MM.1S (cell line): ENCODE measurements at regions not wholly inside any gene's neighbourhood (a gene's known extent, or its start where the extent isn't known, plus 50 kb on each side); places are given as distances from the start of the nearest gene placed in this dataset.

Source experiments
- DNase-seq: peaks from one replicate; pipeline ENCODE4 v3.0.0-alpha.2; 2015
- H2AFZ ChIP-seq: fragments of 300-600 bp; sonication (generic); 2 replicates; pipeline ENCODE4 v1.6.0; 2016; ENCODE audit warnings: antibody characterized with exemption, low read length
- H3F3A ChIP-seq: fragments of 300-600 bp; sonication (generic); 2 replicates; pipeline ENCODE4 v1.6.1; 2016; ENCODE audit warnings: mild to moderate bottlenecking, antibody characterized with exemption, low read length, moderate library complexity, mixed read lengths; ENCODE audit not compliant: insufficient read depth
- H3K27ac ChIP-seq: fragments of 300-600 bp; sonication (generic); 2 replicates; pipeline ENCODE4 v1.5.1; 2016; ENCODE audit warnings: mild to moderate bottlenecking, low read length
- H3K27me3 ChIP-seq: fragments of 300-600 bp; sonication (generic); replicated peaks from 2 replicates; pipeline ENCODE4 v1.6.0; 2016; ENCODE audit warnings: low read length; ENCODE audit not compliant: insufficient read depth
- H3K36me3 ChIP-seq: fragments of 300-600 bp; sonication (generic); replicated peaks from 2 replicates; pipeline ENCODE4 v1.6.1; 2016; ENCODE audit warnings: mild to moderate bottlenecking, low read length, mixed read lengths; ENCODE audit not compliant: insufficient read depth
- H3K4me1 ChIP-seq: fragments of 300-600 bp; sonication (generic); 2 replicates; pipeline ENCODE4 v1.6.1; 2016; ENCODE audit warnings: low read length, mixed read lengths
- H3K4me2 ChIP-seq: fragments of 300-600 bp; sonication (generic); 2 replicates; pipeline ENCODE4 v1.6.0; 2016; ENCODE audit warnings: low read depth, low read length
- H3K4me3 ChIP-seq: fragments of 300-600 bp; sonication (generic); 2 replicates; pipeline ENCODE4 v1.5.1; 2016; ENCODE audit warnings: low read length, mixed read lengths
- H3K79me2 ChIP-seq: fragments of 300-600 bp; sonication (generic); 2 replicates; pipeline ENCODE4 v1.6.1; 2016; ENCODE audit warnings: mixed run types, low read length, mixed read lengths
- H3K9ac ChIP-seq: fragments of 300-600 bp; sonication (generic); 2 replicates; pipeline ENCODE4 v1.6.1; 2016; ENCODE audit warnings: low read length, mixed read lengths
- H3K9me2 ChIP-seq: fragments of 300-600 bp; sonication (generic); replicated peaks from 2 replicates; pipeline ENCODE4 v1.6.1; 2016; ENCODE audit warnings: mild to moderate bottlenecking, low read length, mixed read lengths; ENCODE audit not compliant: insufficient read depth
- H3K9me3 ChIP-seq: fragments of 300-600 bp; sonication (generic); replicated peaks from 2 replicates; pipeline ENCODE4 v1.6.1; 2016; ENCODE audit warnings: mild to moderate bottlenecking, low read length, mixed read lengths; ENCODE audit not compliant: insufficient read depth
- H4K20me1 ChIP-seq: fragments of 300-600 bp; sonication (generic); 2 replicates; pipeline ENCODE4 v1.6.1; 2016; ENCODE audit warnings: mild to moderate bottlenecking, low read length, moderate library complexity, mixed read lengths; ENCODE audit not compliant: insufficient read depth
- EZH2 ChIP-seq: fragments of 300-600 bp; sonication (generic); optimal IDR thresholded peaks from 2 replicates; pipeline ENCODE3; 2017; ENCODE audit warnings: low read depth, mild to moderate bottlenecking, antibody characterized with exemption, low read length, mixed read lengths
- EZH2phosphoT487 ChIP-seq: fragments of 300-600 bp; sonication (generic); IDR thresholded peaks from 2 replicates; pipeline ENCODE4 v1.6.1; 2018; ENCODE audit warnings: antibody characterized with exemption, low read length
- TF ChIP-seq, protein P1 (sequence below): fragments of 300-600 bp; sonication (generic); IDR thresholded peaks from 2 replicates; pipeline ENCODE4 v1.5.1; 2016; ENCODE audit warnings: antibody characterized with exemption, low read length, mixed read lengths

DNA sequence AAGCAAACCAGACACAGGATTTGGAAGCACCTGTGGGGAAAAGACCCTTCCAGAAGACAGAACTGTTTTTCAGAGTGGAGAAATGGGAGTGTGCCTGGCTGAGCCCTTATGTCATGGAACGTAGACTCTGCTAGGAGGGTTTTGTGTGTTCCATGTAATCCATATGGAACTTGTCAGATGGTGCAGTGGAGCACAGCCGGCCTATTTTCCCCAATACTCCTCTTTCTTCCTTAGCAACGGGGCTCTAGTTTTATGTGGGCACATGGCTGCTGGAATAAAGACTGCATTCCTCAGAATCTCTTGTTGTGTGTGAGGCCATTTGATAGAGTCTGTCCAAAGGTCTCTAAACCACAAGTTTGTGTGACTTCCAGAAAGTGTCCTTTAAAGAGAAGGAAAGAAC lies 284.0 kb downstream of the DRD1 start:
- no peak overlapping the region for H3K27ac ChIP-seq
- no peak overlapping the region for H2AFZ ChIP-seq
- H3K27me3 ChIP-seq, result no peaks in the 10 kb centered on the region
- H3K36me3 ChIP-seq, result no peaks in the 10 kb centered on the region
- no peak overlapping the region for H3K4me2 ChIP-seq
- no peaks in the 10 kb centered on the region for H3K9me2 ChIP-seq
- H3K9me3 ChIP-seq, result no peaks in the 10 kb centered on the region
- no peaks in the 10 kb centered on the region for H3F3A ChIP-seq
- no peak overlapping the region for H3K4me3 ChIP-seq
- DNase-seq, result no peak
- H3K4me1 ChIP-seq, result no peaks in the 10 kb centered on the region
- no peaks in the 10 kb centered on the region for H4K20me1 ChIP-seq
- TF ChIP-seq EZH2phosphoT487, result no peak
- no peak for TF ChIP-seq EZH2
- TF ChIP-seq, protein P1, sequence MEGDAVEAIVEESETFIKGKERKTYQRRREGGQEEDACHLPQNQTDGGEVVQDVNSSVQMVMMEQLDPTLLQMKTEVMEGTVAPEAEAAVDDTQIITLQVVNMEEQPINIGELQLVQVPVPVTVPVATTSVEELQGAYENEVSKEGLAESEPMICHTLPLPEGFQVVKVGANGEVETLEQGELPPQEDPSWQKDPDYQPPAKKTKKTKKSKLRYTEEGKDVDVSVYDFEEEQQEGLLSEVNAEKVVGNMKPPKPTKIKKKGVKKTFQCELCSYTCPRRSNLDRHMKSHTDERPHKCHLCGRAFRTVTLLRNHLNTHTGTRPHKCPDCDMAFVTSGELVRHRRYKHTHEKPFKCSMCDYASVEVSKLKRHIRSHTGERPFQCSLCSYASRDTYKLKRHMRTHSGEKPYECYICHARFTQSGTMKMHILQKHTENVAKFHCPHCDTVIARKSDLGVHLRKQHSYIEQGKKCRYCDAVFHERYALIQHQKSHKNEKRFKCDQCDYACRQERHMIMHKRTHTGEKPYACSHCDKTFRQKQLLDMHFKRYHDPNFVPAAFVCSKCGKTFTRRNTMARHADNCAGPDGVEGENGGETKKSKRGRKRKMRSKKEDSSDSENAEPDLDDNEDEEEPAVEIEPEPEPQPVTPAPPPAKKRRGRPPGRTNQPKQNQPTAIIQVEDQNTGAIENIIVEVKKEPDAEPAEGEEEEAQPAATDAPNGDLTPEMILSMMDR, result no peak
- H3K79me2 ChIP-seq, result no peaks in the 10 kb centered on the region
- H3K9ac ChIP-seq, result no peak overlapping the region

DNA sequence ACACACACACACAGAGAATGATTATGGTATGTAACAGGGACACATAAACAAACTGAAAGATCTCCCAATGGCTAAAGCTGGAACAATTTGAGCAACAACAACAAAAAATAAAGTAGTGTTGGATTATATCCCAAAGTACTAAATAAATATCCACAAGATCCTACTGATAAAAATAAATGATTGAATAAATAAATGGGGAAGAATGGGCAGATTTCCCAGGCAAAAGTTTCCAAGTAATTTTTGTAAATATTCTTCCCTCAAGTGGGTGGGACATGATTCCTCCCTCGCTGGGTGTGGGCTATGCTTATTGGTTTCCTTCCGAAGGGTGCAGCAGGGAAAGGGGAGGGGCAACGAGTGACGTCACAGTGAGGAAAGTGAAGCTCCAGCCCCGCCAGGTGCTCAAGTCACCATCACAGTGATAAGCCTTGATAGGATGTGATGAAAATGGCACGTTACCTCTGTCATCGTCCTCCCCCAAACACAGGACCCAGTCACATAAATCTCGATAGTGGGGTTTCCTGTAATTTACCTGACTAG lies 295.3 kb downstream of the DRD1 start:
- Histone ChIP-seq H3K9ac (no peak overlapping the region), H2AFZ (no peak overlapping the region), H3K36me3 (no peaks in the 10 kb centered on the region), H3K27me3 (no peaks in the 10 kb centered on the region), H3K4me3 (no peak overlapping the region), H3K79me2 (no peaks in the 10 kb centered on the region), H3K4me2 (no peak overlapping the region), H3K4me1 (no peaks in the 10 kb centered on the region), H3K9me2 (no peaks in the 10 kb centered on the region), H3F3A (no peaks in the 10 kb centered on the region), H4K20me1 (no peaks in the 10 kb centered on the region), H3K27ac (no peak overlapping the region), H3K9me3 (no peaks in the 10 kb centered on the region)
- no peak for DNase-seq
- TF ChIP-seq EZH2, result no peak
- TF ChIP-seq, protein P1, result no peak
- no peak for TF ChIP-seq EZH2phosphoT487

DNA sequence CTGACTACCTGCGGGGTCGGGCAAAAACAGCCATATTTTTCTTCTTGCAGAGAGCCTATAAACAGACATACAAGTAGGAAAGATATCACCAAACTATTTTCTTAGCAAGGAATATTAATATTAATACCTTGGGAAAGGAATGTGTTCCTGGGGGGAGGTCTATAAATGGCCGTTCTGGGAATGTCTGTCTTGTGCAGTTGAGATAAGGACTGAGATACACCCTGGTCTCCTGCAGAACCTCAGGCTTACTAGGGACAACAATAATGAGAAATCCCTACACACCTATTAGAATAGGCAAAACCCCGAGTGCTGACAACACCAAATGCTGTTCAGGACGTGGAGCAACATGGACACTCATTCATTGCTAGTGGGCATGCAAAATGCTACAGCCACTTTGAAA lies 297.2 kb downstream of the DRD1 start:
- no peak overlapping the region for H3K4me2 ChIP-seq
- H3K9me2 ChIP-seq, result no peaks in the 10 kb centered on the region
- no peaks in the 10 kb centered on the region for H3K27me3 ChIP-seq
- no peak overlapping the region for H3K9ac ChIP-seq
- TF ChIP-seq EZH2 (no peak), EZH2phosphoT487 (no peak)
- TF ChIP-seq, protein P1, result no peak
- H3K9me3 ChIP-seq, result no peaks in the 10 kb centered on the region
- H2AFZ ChIP-seq, result no peak overlapping the region
- H3K4me1 ChIP-seq, result no peaks in the 10 kb centered on the region
- H3K4me3 ChIP-seq, result no peak overlapping the region
- no peaks in the 10 kb centered on the region for H3K36me3 ChIP-seq
- H3F3A ChIP-seq, result no peaks in the 10 kb centered on the region
- DNase-seq, result no peak
- no peaks in the 10 kb centered on the region for H3K79me2 ChIP-seq
- H3K27ac ChIP-seq, result no peak overlapping the region
- H4K20me1 ChIP-seq, result no peaks in the 10 kb centered on the region
